ENCODE measurements at regions not wholly inside any gene's neighbourhood (a gene's known extent, or its start where the extent isn't known, plus 50 kb on each side); places are given as distances from the start of the nearest gene placed in this dataset.

GRCh38 chr12:73083736-73084135, 811.6 kb downstream of the TRHDE start:
- no peak for TF ChIP-seq CTCF (IDR thresholded peaks at IDR 0.05; ENCODE audit: low read length)
- no peak for TF ChIP-seq EZH2 (optimal IDR thresholded peaks at IDR 0.05; ENCODE audit: low read depth, low read length)
- TF ChIP-seq EZH2phosphoT487 (IDR thresholded peaks at IDR 0.05; ENCODE audit: low read length), result no peak
- Histone ChIP-seq H3F3A (ENCODE audit: insufficient read depth, low read length) (no peaks in the 10 kb centered on the region), H3K27ac (ENCODE audit: low read length) (no peak overlapping the region), H3K9ac (ENCODE audit: low read length) (no peak overlapping the region), H3K9me3 (replicated peaks; ENCODE audit: insufficient read depth, low read length) (no peaks in the 10 kb centered on the region), H3K9me2 (replicated peaks; ENCODE audit: insufficient read depth, low read length) (no peaks in the 10 kb centered on the region), H3K36me3 (replicated peaks; ENCODE audit: insufficient read depth, low read length) (no peaks in the 10 kb centered on the region), H3K79me2 (ENCODE audit: low read length) (no peaks in the 10 kb centered on the region), H3K27me3 (replicated peaks; ENCODE audit: insufficient read depth, low read length) (no peaks in the 10 kb centered on the region), H3K4me3 (ENCODE audit: low read length) (no peak overlapping the region), H4K20me1 (ENCODE audit: insufficient read depth, low read length) (no peaks in the 10 kb centered on the region), H3K4me1 (ENCODE audit: low read length) (no peaks in the 10 kb centered on the region), H3K4me2 (ENCODE audit: low read depth, low read length) (no peak overlapping the region), H2AFZ (ENCODE audit: low read length) (no peak overlapping the region)
- DNase-seq, result no peak

- H3K4me2 ChIP-seq (ENCODE audit: low read depth, low read length), result no peak overlapping the region
- no peaks in the 10 kb centered on the region for H3K36me3 ChIP-seq (replicated peaks; ENCODE audit: insufficient read depth, low read length)
- no peaks in the 10 kb centered on the region for H4K20me1 ChIP-seq (ENCODE audit: insufficient read depth, low read length)
- no peaks in the 10 kb centered on the region for H3K4me1 ChIP-seq (ENCODE audit: low read length)
- no peak for TF ChIP-seq CTCF (IDR thresholded peaks at IDR 0.05; ENCODE audit: low read length)
- TF ChIP-seq EZH2 (optimal IDR thresholded peaks at IDR 0.05; ENCODE audit: low read depth, low read length), result no peak
- no peak for TF ChIP-seq EZH2phosphoT487 (IDR thresholded peaks at IDR 0.05; ENCODE audit: low read length)
- H3K9me2 ChIP-seq (replicated peaks; ENCODE audit: insufficient read depth, low read length), result no peaks in the 10 kb centered on the region
- no peak overlapping the region for H3K9ac ChIP-seq (ENCODE audit: low read length)
- H3K27ac ChIP-seq (ENCODE audit: low read length), result no peak overlapping the region
- no peaks in the 10 kb centered on the region for H3K27me3 ChIP-seq (replicated peaks; ENCODE audit: insufficient read depth, low read length)
- H3K4me3 ChIP-seq (ENCODE audit: low read length), result no peak overlapping the region
- no peaks in the 10 kb centered on the region for H3K9me3 ChIP-seq (replicated peaks; ENCODE audit: insufficient read depth, low read length)
- H2AFZ ChIP-seq (ENCODE audit: low read length), result no peak overlapping the region
- H3K79me2 ChIP-seq (ENCODE audit: low read length), result no peaks in the 10 kb centered on the region
- DNase-seq, result no peak
- no peaks in the 10 kb centered on the region for H3F3A ChIP-seq (ENCODE audit: insufficient read depth, low read length)
These were observed 834.1 kb downstream of the TRHDE start for GRCh38 chr12:73106296-73106695.

GRCh38 chr12:73106896-73107295, 834.7 kb downstream of the TRHDE start:
- no peaks in the 10 kb centered on the region for H4K20me1 ChIP-seq (ENCODE audit: insufficient read depth, low read length)
- TF ChIP-seq EZH2 (optimal IDR thresholded peaks at IDR 0.05; ENCODE audit: low read depth, low read length) (no peak), EZH2phosphoT487 (IDR thresholded peaks at IDR 0.05; ENCODE audit: low read length) (no peak), CTCF (IDR thresholded peaks at IDR 0.05; ENCODE audit: low read length) (no peak)
- H3K36me3 ChIP-seq (replicated peaks; ENCODE audit: insufficient read depth, low read length), result no peaks in the 10 kb centered on the region
- DNase-seq, result no peak
- no peaks in the 10 kb centered on the region for H3K9me2 ChIP-seq (replicated peaks; ENCODE audit: insufficient read depth, low read length)
- no peak overlapping the region for H3K27ac ChIP-seq (ENCODE audit: low read length)
- no peak overlapping the region for H3K9ac ChIP-seq (ENCODE audit: low read length)
- no peaks in the 10 kb centered on the region for H3K9me3 ChIP-seq (replicated peaks; ENCODE audit: insufficient read depth, low read length)
- no peak overlapping the region for H3K4me3 ChIP-seq (ENCODE audit: low read length)
- H3K4me2 ChIP-seq (ENCODE audit: low read depth, low read length), result no peak overlapping the region
- no peak overlapping the region for H2AFZ ChIP-seq (ENCODE audit: low read length)
- H3F3A ChIP-seq (ENCODE audit: insufficient read depth, low read length), result no peaks in the 10 kb centered on the region
- H3K79me2 ChIP-seq (ENCODE audit: low read length), result no peaks in the 10 kb centered on the region
- H3K27me3 ChIP-seq (replicated peaks; ENCODE audit: insufficient read depth, low read length), result no peaks in the 10 kb centered on the region
- no peaks in the 10 kb centered on the region for H3K4me1 ChIP-seq (ENCODE audit: low read length)

Measured in MM.1S (cell line).